ENCODE measurements at regions not wholly inside any gene's neighbourhood (a gene's known extent, or its start where the extent isn't known, plus 50 kb on each side); places are given as distances from the start of the nearest gene placed in this dataset.

- no peaks in the 10 kb centered on the region for H3K36me3 ChIP-seq (ENCODE audit: low read depth)
- intact Hi-C loops (cut with DNase I, micrococcal nuclease), result no loop called here
- DNase-seq (peak in 2 of 3 donors; percentile 38 to 44), ATAC-seq (no peak)
- no peaks in the 10 kb centered on the region for H3K4me1 ChIP-seq (ENCODE audit: low read depth)
- no peaks in the 10 kb centered on the region for H3K9me3 ChIP-seq
- TF ChIP-seq, protein P1, sequence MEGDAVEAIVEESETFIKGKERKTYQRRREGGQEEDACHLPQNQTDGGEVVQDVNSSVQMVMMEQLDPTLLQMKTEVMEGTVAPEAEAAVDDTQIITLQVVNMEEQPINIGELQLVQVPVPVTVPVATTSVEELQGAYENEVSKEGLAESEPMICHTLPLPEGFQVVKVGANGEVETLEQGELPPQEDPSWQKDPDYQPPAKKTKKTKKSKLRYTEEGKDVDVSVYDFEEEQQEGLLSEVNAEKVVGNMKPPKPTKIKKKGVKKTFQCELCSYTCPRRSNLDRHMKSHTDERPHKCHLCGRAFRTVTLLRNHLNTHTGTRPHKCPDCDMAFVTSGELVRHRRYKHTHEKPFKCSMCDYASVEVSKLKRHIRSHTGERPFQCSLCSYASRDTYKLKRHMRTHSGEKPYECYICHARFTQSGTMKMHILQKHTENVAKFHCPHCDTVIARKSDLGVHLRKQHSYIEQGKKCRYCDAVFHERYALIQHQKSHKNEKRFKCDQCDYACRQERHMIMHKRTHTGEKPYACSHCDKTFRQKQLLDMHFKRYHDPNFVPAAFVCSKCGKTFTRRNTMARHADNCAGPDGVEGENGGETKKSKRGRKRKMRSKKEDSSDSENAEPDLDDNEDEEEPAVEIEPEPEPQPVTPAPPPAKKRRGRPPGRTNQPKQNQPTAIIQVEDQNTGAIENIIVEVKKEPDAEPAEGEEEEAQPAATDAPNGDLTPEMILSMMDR (IDR thresholded peaks at IDR 0.05), result no peak
- H3K4me3 ChIP-seq, result no peak overlapping the region
Observed at GRCh38 chr11:104332110-104332509, 168.2 kb upstream of the PDGFD start.

- no peak for DNase-seq
- H3K4me1 ChIP-seq (ENCODE audit: low read depth), result no peaks in the 10 kb centered on the region
- intact Hi-C loops (cut with DNase I, micrococcal nuclease), result no loop called here
- TF ChIP-seq, protein P1 (IDR thresholded peaks at IDR 0.05), result no peak
- no peaks in the 10 kb centered on the region for H3K9me3 ChIP-seq
- ATAC-seq, result no peak
- no peaks in the 10 kb centered on the region for H3K36me3 ChIP-seq (ENCODE audit: low read depth)
- H3K4me3 ChIP-seq, result no peak overlapping the region
Observed at GRCh38 chr11:104329078-104329665, 165.2 kb upstream of the PDGFD start.

DNA sequence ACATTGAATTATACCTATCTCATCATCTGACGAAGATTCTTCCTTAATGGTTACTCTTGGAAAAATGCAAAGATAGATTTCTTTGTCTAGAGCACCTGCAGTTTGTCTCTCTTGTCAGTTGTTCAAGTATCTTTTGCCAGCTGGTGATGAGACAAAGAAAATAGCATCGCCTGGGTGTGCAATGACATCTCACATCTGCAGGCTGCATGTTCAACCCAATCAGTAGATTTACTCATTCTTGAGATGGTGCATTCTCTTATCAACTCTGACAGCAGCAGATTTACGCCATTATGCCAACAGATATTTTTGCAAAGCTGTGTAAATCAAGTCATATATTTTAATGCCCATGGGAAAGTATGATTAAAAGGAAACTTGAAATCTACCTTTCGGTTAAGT is 164.6 kb upstream of the PDGFD start:
- intact Hi-C loops (cut with DNase I, micrococcal nuclease), result no loop called here
- Histone ChIP-seq H3K4me1 (ENCODE audit: low read depth) (no peaks in the 10 kb centered on the region), H3K9me3 (no peaks in the 10 kb centered on the region), H3K4me3 (no peak overlapping the region), H3K36me3 (ENCODE audit: low read depth) (no peaks in the 10 kb centered on the region)
- no peak for DNase-seq
- no peak for ATAC-seq
- TF ChIP-seq, protein P1 (IDR thresholded peaks at IDR 0.05), result no peak

DNA sequence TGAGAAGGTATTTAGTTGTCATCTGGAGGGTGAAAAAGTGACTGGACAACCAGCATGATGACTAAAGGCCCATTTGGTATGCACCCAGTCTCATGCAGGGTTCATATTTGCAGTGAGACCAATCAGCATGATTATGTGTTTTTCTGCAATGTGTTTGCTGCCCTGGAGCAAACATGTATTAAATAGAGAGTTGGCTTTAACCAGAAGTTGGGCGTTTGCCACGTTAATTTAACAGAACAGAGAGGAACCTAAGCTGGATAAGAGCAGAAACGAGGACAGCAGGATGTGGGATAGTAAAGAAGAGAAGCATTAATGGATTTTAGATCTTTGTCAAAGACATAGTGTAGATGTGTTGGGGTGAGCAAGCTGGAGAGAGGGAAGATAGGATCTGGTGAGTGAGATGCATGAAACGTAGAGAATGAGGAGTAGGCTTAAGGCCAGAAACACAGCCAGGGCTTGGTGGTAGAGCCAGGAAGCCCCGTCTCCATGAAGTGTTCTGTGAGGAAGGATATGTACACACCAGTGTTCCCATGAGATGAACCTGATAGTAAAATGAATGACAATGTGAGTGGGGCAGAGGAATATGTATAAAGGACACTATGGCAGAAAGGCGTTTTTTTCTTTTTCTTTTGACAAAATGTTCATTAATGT is 164.0 kb upstream of the PDGFD start:
- ATAC-seq (no peak), DNase-seq (no peak)
- intact Hi-C loops (cut with DNase I, micrococcal nuclease), result no loop called here
- Histone ChIP-seq H3K4me3 (no peak overlapping the region), H3K36me3 (ENCODE audit: low read depth) (no peaks in the 10 kb centered on the region), H3K4me1 (ENCODE audit: low read depth) (no peaks in the 10 kb centered on the region), H3K9me3 (no peaks in the 10 kb centered on the region)
- TF ChIP-seq, protein P1 (IDR thresholded peaks at IDR 0.05), result no peak

GRCh38 chr11:104325093-104325492 is 161.1 kb upstream of the PDGFD start:
- Histone ChIP-seq H3K9me3 (no peaks in the 10 kb centered on the region), H3K4me3 (no peak overlapping the region), H3K4me1 (ENCODE audit: low read depth) (no peaks in the 10 kb centered on the region), H3K36me3 (ENCODE audit: low read depth) (no peaks in the 10 kb centered on the region)
- no peak for ATAC-seq
- intact Hi-C loops (cut with DNase I, micrococcal nuclease), result no loop called here
- DNase-seq, result no peak
- TF ChIP-seq, protein P1 (IDR thresholded peaks at IDR 0.05), result no peak

Data from mucosa of descending colon (tissue), 3 donors.